T follicular helper cell (primary cell): ENCODE measurements at regions not wholly inside any gene's neighbourhood (a gene's known extent, or its start where the extent isn't known, plus 50 kb on each side); places are given as distances from the start of the nearest gene placed in this dataset.
"Not testable (repeated sequence)": the region's sequence is repeated elsewhere in the genome, so short reads cannot be mapped to it uniquely, and the experiment has no call there.

Source experiments
- DNase-seq: peaks from one replicate; pipeline ENCODE4 v3.0.0-alpha.2; 2020; ENCODE audit warnings: low read depth

- not testable (repeated sequence) for DNase-seq
Observed at GRCh38 chrX:10469-11458, 270.4 kb upstream of the PLCXD1 start.

GRCh38 chrX:13821-14443 is 267.2 kb upstream of the PLCXD1 start:
- DNase-seq = not testable (repeated sequence)

GRCh38 chrX:14452-14851 is 266.7 kb upstream of the PLCXD1 start:
- DNase-seq = not testable (repeated sequence)

GRCh38 chrX:18768-19454 is 262.3 kb upstream of the PLCXD1 start:
- peak; percentile 70 for DNase-seq

- DNase-seq = not testable (repeated sequence)
Observed at GRCh38 chrX:19455-19827, 261.7 kb upstream of the PLCXD1 start.

- no peak for DNase-seq
Observed at GRCh38 chrX:19912-20571, 261.1 kb upstream of the PLCXD1 start.

GRCh38 chrX:24139-24538 is 257.0 kb upstream of the PLCXD1 start:
- DNase-seq = not testable (repeated sequence)
